Type B pancreatic cell (in vitro differentiated cells): ENCODE measurements at regions not wholly inside any gene's neighbourhood (a gene's known extent, or its start where the extent isn't known, plus 50 kb on each side); places are given as distances from the start of the nearest gene placed in this dataset.

Experiments used
- DNase-seq: peaks from one replicate; pipeline ENCODE4 v3.0.0; 2021; ENCODE audit warnings: mixed read lengths; ENCODE audit not compliant: unreplicated experiment; ENCODE audit errors: extremely low spot score
- H3K27ac Mint-ChIP-seq: 2 replicates; pipeline ENCODE4 v1.8.0; 2021; ENCODE audit warnings: mild to moderate bottlenecking, mixed read lengths
- H3K27me3 Mint-ChIP-seq: 2 replicates; pipeline ENCODE4 v1.8.0; 2021; ENCODE audit warnings: mixed read lengths
- H3K36me3 Mint-ChIP-seq: 2 replicates; pipeline ENCODE4 v1.8.0; 2021; ENCODE audit warnings: mixed read lengths
- H3K4me1 Mint-ChIP-seq: one replicate; pipeline ENCODE4 v1.8.0; 2021; ENCODE audit warnings: mixed read lengths; ENCODE audit not compliant: unreplicated experiment
- H3K4me3 Mint-ChIP-seq: 2 replicates; pipeline ENCODE4 v1.8.0; 2021; ENCODE audit warnings: mild to moderate bottlenecking, mixed read lengths
- H3K9me3 Mint-ChIP-seq: 2 replicates; pipeline ENCODE4 v1.8.0; 2021; ENCODE audit warnings: mixed read lengths
- CTCF ChIP-seq: fragments of 200-600 bp; sonication (generic); conservative IDR thresholded peaks from 2 replicates; pipeline ENCODE4 v1.5.0; 2021; ENCODE audit warnings: antibody characterized with exemption, mild to moderate bottlenecking

DNA sequence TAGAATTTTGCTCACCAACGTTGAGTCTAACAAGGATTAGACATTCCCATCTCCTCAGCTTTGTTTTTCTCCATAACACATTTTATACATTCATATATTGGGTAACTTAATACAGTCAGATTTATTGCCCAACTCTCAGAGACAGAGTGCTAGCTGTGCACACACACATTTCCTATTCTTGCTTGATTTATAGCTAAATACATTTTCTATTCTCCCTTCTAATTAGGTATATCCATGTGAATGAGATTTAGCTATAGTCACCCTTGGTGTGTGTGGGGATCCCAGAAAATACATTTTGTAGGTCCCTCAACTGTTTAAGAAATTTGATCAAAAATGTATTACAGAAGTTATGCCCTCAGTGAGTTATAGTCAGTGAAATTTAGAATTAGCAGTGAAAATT lies 715.4 kb downstream of the NSUN3 start:
- no peaks in the 10 kb centered on the region for H3K9me3 Mint-ChIP-seq
- H3K4me1 Mint-ChIP-seq: no peaks in the 10 kb centered on the region
- H3K36me3 Mint-ChIP-seq: no peaks in the 10 kb centered on the region
- H3K4me3 Mint-ChIP-seq: no peak overlapping the region
- peaks cover 3% of the 10 kb centered on the region for H3K27me3 Mint-ChIP-seq
- TF ChIP-seq CTCF: no peak
- DNase-seq: no peak
- H3K27ac Mint-ChIP-seq: no peak overlapping the region

GRCh38 chr3:94778814-94779494 lies 716.1 kb downstream of the NSUN3 start:
- no peak for TF ChIP-seq CTCF
- Mint-ChIP-seq H3K27ac (no peak overlapping the region), H3K4me1 (no peaks in the 10 kb centered on the region), H3K27me3 (peaks cover 3% of the 10 kb centered on the region), H3K4me3 (no peak overlapping the region), H3K9me3 (no peaks in the 10 kb centered on the region), H3K36me3 (no peaks in the 10 kb centered on the region)
- no peak for DNase-seq

DNA sequence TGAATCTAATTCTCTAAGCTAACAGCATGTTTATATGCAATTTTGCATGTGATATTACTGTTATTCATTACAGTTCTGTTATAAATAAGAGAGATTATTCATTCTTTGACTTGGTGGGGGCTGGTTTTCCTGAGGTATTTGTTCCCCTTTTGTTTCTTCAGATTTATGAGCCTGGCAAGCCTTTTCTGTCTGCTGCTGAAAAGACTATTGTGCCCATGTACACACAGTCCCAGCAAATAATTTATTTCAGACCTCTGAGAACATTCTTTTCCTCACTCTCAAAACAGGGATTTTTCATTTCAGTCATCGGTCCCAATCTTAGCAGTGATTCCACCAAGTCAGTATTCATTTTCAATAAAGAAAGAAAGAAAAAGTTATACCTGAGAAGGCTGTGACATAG lies 716.8 kb downstream of the NSUN3 start:
- H3K27me3 Mint-ChIP-seq: peaks cover 3% of the 10 kb centered on the region

GRCh38 chr3:94784274-94784673 lies 721.4 kb downstream of the NSUN3 start:
- Mint-ChIP-seq H3K4me3 (no peak overlapping the region), H3K9me3 (no peaks in the 10 kb centered on the region), H3K27me3 (no peaks in the 10 kb centered on the region)

More for the DNA sequence above, 716.8 kb downstream of the NSUN3 start:
- no peak for DNase-seq
- TF ChIP-seq CTCF: no peak
- Mint-ChIP-seq H3K9me3 (no peaks in the 10 kb centered on the region), H3K27ac (no peak overlapping the region), H3K4me1 (no peaks in the 10 kb centered on the region), H3K4me3 (no peak overlapping the region), H3K36me3 (no peaks in the 10 kb centered on the region)

GRCh38 chr3:94787066-94787465 lies 724.2 kb downstream of the NSUN3 start:
- H3K4me3 Mint-ChIP-seq: no peak overlapping the region
- H3K9me3 Mint-ChIP-seq: no peaks in the 10 kb centered on the region

More at GRCh38 chr3:94784274-94784673, 721.4 kb downstream of the NSUN3 start:
- no peak for DNase-seq
- no peaks in the 10 kb centered on the region for H3K4me1 Mint-ChIP-seq
- no peak overlapping the region for H3K27ac Mint-ChIP-seq
- TF ChIP-seq CTCF: no peak
- no peaks in the 10 kb centered on the region for H3K36me3 Mint-ChIP-seq

More at GRCh38 chr3:94787066-94787465, 724.2 kb downstream of the NSUN3 start:
- DNase-seq: no peak
- H3K27me3 Mint-ChIP-seq: no peaks in the 10 kb centered on the region
- H3K4me1 Mint-ChIP-seq: no peaks in the 10 kb centered on the region
- no peak for TF ChIP-seq CTCF
- H3K27ac Mint-ChIP-seq: no peak overlapping the region
- H3K36me3 Mint-ChIP-seq: no peaks in the 10 kb centered on the region
